Muscle of leg (tissue), 3 donors: ENCODE measurements at regions not wholly inside any gene's neighbourhood (a gene's known extent, or its start where the extent isn't known, plus 50 kb on each side); places are given as distances from the start of the nearest gene placed in this dataset.

Experiments
- DNase-seq: peaks from one replicate; pipeline ENCODE4 v3.0.0; 2013
- H3K27ac ChIP-seq: one replicate; pipeline ENCODE4 v1.5.1; 2013; ENCODE audit warnings: mild to moderate bottlenecking, low read length, control low read depth
- H3K27me3 ChIP-seq: one replicate; pipeline ENCODE4 v1.6.1; 2013; ENCODE audit warnings: low read length; ENCODE audit not compliant: control insufficient read depth, insufficient read depth
- H3K36me3 ChIP-seq: one replicate; pipeline ENCODE4 v1.6.1; 2013; ENCODE audit warnings: low read length; ENCODE audit not compliant: control insufficient read depth, insufficient read depth
- H3K4me1 ChIP-seq: one replicate; pipeline ENCODE4 v1.6.1; 2013; ENCODE audit warnings: low read length; ENCODE audit not compliant: control insufficient read depth, insufficient read depth
- H3K4me3 ChIP-seq: one replicate; pipeline ENCODE4 v1.5.1; 2013; ENCODE audit warnings: low read length, control low read depth
- H3K9me3 ChIP-seq: replicated peaks from 2 replicates; pipeline ENCODE4 v1.6.1; 2013; ENCODE audit warnings: low read depth, low read length; ENCODE audit not compliant: control insufficient read depth
- WGBS: methylation state at CpG from one replicate; pipeline ENCODE4 v1.1.5; 2013; ENCODE audit warnings: missing lambda C conversion rate; ENCODE audit not compliant: insufficient coverage; 5-methylcytosine and 5-hydroxymethylcytosine counted together

DNA sequence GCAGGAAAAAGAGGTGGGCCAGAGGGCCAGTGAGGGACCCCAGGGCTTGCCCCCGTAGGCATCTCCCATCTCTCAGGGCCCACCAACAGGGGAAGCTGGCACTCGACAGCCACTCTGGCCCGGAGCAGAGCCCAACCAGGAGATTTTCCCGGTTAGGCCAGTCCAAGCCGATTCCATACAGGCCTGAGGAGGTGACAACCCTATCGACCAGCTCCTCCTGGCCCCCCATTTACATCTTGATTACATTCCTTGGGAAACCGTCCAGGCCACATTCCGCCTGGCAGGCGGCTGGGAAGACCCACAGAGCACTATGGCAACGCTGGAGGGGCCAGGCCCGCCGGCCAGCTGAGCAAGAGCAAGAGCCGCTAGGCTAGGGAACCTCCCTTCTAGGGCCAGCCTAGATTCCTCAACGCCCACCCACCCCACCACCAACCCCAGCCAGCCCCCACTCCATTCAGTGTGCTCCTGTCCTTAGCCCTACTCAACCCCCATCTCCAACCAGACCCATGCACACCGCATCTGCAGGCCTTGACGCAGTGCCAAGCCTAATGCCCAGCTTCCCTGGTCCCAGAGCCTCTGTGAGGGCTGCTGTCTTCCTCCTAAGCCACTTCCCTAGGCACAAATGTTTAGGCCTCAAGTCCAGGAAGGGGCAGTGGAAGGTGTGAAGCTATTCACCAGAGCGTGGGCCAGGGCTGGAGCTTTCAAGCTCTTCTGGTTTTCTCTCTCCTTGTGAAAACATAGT, 161.2 kb downstream of the EFNB1 start:
- peaks cover 25% of the 10 kb centered on the region for H3K4me1 ChIP-seq
- no peaks in the 10 kb centered on the region for H3K9me3 ChIP-seq
- no peak overlapping the region for H3K4me3 ChIP-seq
- 28% methylated on average over 13 of the region's 17 CpGs for WGBS
- peak overlapping the region; percentile 29 for H3K27ac ChIP-seq
- peaks cover 31% of the 10 kb centered on the region for H3K27me3 ChIP-seq
- H3K36me3 ChIP-seq, result no peaks in the 10 kb centered on the region
- peak; percentile 80 for DNase-seq

DNA sequence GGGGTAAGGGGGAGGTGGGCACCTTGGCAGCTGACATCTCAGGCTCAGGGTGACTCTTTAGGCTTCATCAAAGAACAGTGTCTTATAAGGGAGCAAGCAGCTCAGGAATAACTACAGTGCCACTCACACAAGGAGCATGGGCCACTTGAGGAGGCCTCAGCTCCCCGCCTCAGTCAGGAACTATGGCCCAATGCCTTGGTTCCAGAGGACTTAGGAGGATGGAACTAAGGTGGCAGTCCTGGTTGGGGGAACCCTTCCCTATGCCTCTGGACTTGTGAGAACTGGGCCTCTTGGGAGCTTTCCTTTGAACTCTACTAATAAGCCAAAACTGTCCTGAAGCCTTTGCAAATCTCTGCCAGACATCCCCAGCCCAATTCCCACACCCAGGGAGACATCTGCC, 160.6 kb downstream of the EFNB1 start:
- 88% methylated on average over 1 of the region's 1 CpG for WGBS
- peak overlapping the region; percentile 29 for H3K27ac ChIP-seq

GRCh38 chrX:68988865-68989264, 160.0 kb downstream of the EFNB1 start:
- 63% methylated on average over 5 of the region's 5 CpGs for WGBS
- no peak overlapping the region for H3K27ac ChIP-seq

More for the DNA sequence above, 160.6 kb downstream of the EFNB1 start:
- no peak overlapping the region for H3K4me3 ChIP-seq
- no peak for DNase-seq
- H3K27me3 ChIP-seq, result peaks cover 27% of the 10 kb centered on the region
- no peaks in the 10 kb centered on the region for H3K9me3 ChIP-seq
- peaks cover 20% of the 10 kb centered on the region for H3K4me1 ChIP-seq
- H3K36me3 ChIP-seq, result no peaks in the 10 kb centered on the region

GRCh38 chrX:68985135-68985755, 156.4 kb downstream of the EFNB1 start:
- no peaks in the 10 kb centered on the region for H3K36me3 ChIP-seq
- no peak overlapping the region for H3K27ac ChIP-seq
- peaks cover 35% of the 10 kb centered on the region for H3K27me3 ChIP-seq
- H3K9me3 ChIP-seq, result no peaks in the 10 kb centered on the region
- peaks cover 14% of the 10 kb centered on the region for H3K4me1 ChIP-seq
- H3K4me3 ChIP-seq, result no peak overlapping the region
- 71% methylated on average over 4 of the region's 8 CpGs for WGBS
- no peak for DNase-seq

More at GRCh38 chrX:68988865-68989264, 160.0 kb downstream of the EFNB1 start:
- peaks cover 17% of the 10 kb centered on the region for H3K4me1 ChIP-seq
- H3K9me3 ChIP-seq, result no peaks in the 10 kb centered on the region
- H3K27me3 ChIP-seq, result peaks cover 23% of the 10 kb centered on the region
- no peak overlapping the region for H3K4me3 ChIP-seq
- DNase-seq, result no peak
- H3K36me3 ChIP-seq, result no peaks in the 10 kb centered on the region

- Histone ChIP-seq H3K4me3 (no peak overlapping the region), H3K9me3 (no peaks in the 10 kb centered on the region), H3K4me1 (peaks cover 16% of the 10 kb centered on the region), H3K27me3 (peaks cover 29% of the 10 kb centered on the region), H3K27ac (no peak overlapping the region), H3K36me3 (no peaks in the 10 kb centered on the region)
- no peak for DNase-seq
- 57% methylated on average over 1 of the region's 3 CpGs for WGBS
These were observed 154.4 kb downstream of the EFNB1 start for GRCh38 chrX:68983004-68983857.

- Histone ChIP-seq H3K9me3 (no peaks in the 10 kb centered on the region), H3K27ac (no peak overlapping the region), H3K36me3 (no peaks in the 10 kb centered on the region), H3K4me1 (peaks cover 20% of the 10 kb centered on the region), H3K4me3 (no peak overlapping the region), H3K27me3 (peaks cover 29% of the 10 kb centered on the region)
- DNase-seq, result no peak
- 81% methylated on average over 2 of the region's 5 CpGs for WGBS
These were observed 153.7 kb downstream of the EFNB1 start for GRCh38 chrX:68982476-68982875.

DNA sequence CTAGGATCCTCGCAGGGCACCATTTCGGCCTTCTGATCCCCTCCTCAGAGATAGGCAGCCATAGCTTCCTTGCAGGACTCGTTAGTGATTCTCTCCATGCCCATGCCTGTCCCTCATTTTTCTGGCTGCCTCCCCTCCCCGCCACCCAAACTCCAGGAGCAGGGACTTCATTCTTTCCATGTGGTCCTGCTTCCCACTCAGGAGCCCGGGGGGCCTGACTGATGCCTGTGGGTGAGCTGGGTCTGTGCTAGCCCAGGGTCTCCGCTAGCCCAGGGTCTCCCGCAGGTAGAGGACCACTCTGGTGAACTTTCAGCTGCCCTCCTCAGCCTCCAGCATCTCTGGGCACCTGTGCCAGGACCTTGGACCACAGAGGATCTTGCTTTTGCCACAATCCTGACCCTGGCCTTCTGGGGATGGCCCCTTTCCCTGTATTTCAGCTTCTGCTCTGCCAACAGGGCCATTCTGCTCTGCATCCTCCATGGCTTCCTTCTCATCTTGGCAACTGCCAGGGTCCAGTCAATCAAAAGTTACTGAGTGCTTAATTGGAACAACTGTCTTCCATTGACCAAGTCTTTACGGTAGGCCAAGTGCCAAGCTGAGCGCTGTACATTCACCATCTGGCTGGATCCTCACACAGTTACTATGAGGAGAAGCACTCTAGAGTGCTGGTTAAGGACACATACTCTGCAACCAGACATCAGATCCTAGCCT, 152.2 kb downstream of the EFNB1 start:
- DNase-seq, result no peak
- H3K27ac ChIP-seq, result no peak overlapping the region
- no peak overlapping the region for H3K4me3 ChIP-seq
- 76% methylated on average over 9 of the region's 9 CpGs for WGBS
- no peaks in the 10 kb centered on the region for H3K9me3 ChIP-seq
- H3K36me3 ChIP-seq, result no peaks in the 10 kb centered on the region
- peaks cover 20% of the 10 kb centered on the region for H3K4me1 ChIP-seq
- peaks cover 25% of the 10 kb centered on the region for H3K27me3 ChIP-seq

GRCh38 chrX:68978655-68979054, 149.8 kb downstream of the EFNB1 start:
- WGBS, result no CpG with 5 or more reads among the region's 1 CpG
- Histone ChIP-seq H3K27ac (no peak overlapping the region), H3K36me3 (no peaks in the 10 kb centered on the region), H3K9me3 (no peaks in the 10 kb centered on the region), H3K4me1 (peaks cover 20% of the 10 kb centered on the region), H3K4me3 (no peak overlapping the region), H3K27me3 (peaks cover 26% of the 10 kb centered on the region)
- peak; percentile 46 for DNase-seq

DNA sequence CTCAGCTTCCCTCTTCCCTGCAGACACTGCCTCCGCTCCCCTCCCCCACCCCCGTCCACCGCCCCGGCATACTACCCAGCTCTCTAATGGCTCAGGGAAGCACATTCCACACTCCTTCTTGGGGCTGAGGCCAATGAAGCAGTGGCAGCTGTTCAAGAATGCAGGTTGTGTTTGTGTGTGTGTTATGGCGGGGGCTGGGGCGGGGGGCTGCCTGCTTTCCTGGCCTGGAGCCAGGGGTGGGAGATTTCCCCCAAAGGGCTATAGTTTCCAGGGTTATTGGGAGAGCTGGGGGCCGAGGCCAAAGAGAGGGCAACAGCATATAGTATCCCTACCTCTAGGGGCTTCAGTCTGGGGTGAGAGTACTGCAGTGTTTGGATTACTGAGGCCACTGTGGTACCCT, 149.4 kb downstream of the EFNB1 start:
- peak; percentile 72 for DNase-seq

More for the DNA sequence above, 149.4 kb downstream of the EFNB1 start:
- Histone ChIP-seq H3K27me3 (peaks cover 22% of the 10 kb centered on the region), H3K36me3 (no peaks in the 10 kb centered on the region), H3K27ac (no peak overlapping the region), H3K4me1 (peaks cover 17% of the 10 kb centered on the region), H3K4me3 (no peak overlapping the region), H3K9me3 (no peaks in the 10 kb centered on the region)
- WGBS, result 20% methylated on average over 1 of the region's 7 CpGs
